ENCODE measurements at regions not wholly inside any gene's neighbourhood (a gene's known extent, or its start where the extent isn't known, plus 50 kb on each side); places are given as distances from the start of the nearest gene placed in this dataset.
"Not testable (repeated sequence)": the region's sequence is repeated elsewhere in the genome, so short reads cannot be mapped to it uniquely, and the experiment has no call there.

- H3K4me1 Mint-ChIP-seq (ENCODE audit: low read depth): peaks cover 25% of the 10 kb centered on the region
- H3K4me3 Mint-ChIP-seq (ENCODE audit: unreplicated experiment): no peak overlapping the region
- DNase-seq (ENCODE audit: low spot score): no peak
- no peaks in the 10 kb centered on the region for H3K9me3 Mint-ChIP-seq (ENCODE audit: low read depth)
- no peaks in the 10 kb centered on the region for H3K27me3 Mint-ChIP-seq (ENCODE audit: low read depth)
- peak overlapping the region; percentile 28 for H3K27ac Mint-ChIP-seq (ENCODE audit: unreplicated experiment)
- peak; percentile 87 for TF ChIP-seq CTCF (IDR thresholded peaks at IDR 0.05)
- H3K36me3 Mint-ChIP-seq (ENCODE audit: low read depth): no peaks in the 10 kb centered on the region
These were observed 121.0 kb upstream of the XPO1 start for GRCh38 chr2:61658841-61659780.

GRCh38 chr2:61649946-61650345 lies 111.8 kb upstream of the XPO1 start:
- H3K4me3 Mint-ChIP-seq (ENCODE audit: unreplicated experiment); H3K36me3 Mint-ChIP-seq (ENCODE audit: low read depth); DNase-seq (ENCODE audit: low spot score); H3K9me3 Mint-ChIP-seq (ENCODE audit: low read depth); H3K27ac Mint-ChIP-seq (ENCODE audit: unreplicated experiment); H3K27me3 Mint-ChIP-seq (ENCODE audit: low read depth); H3K4me1 Mint-ChIP-seq (ENCODE audit: low read depth): not testable (repeated sequence)

GRCh38 chr2:61649021-61649420 lies 110.9 kb upstream of the XPO1 start:
- H3K4me3 Mint-ChIP-seq (ENCODE audit: unreplicated experiment): no peak overlapping the region
- no peak for DNase-seq (ENCODE audit: low spot score)
- peaks cover 8% of the 10 kb centered on the region for H3K9me3 Mint-ChIP-seq (ENCODE audit: low read depth)
- H3K36me3 Mint-ChIP-seq (ENCODE audit: low read depth): peaks cover 4% of the 10 kb centered on the region
- peaks cover 5% of the 10 kb centered on the region for H3K4me1 Mint-ChIP-seq (ENCODE audit: low read depth)
- no peak overlapping the region for H3K27ac Mint-ChIP-seq (ENCODE audit: unreplicated experiment)
- TF ChIP-seq CTCF (IDR thresholded peaks at IDR 0.05): no peak
- H3K27me3 Mint-ChIP-seq (ENCODE audit: low read depth): no peaks in the 10 kb centered on the region

DNA sequence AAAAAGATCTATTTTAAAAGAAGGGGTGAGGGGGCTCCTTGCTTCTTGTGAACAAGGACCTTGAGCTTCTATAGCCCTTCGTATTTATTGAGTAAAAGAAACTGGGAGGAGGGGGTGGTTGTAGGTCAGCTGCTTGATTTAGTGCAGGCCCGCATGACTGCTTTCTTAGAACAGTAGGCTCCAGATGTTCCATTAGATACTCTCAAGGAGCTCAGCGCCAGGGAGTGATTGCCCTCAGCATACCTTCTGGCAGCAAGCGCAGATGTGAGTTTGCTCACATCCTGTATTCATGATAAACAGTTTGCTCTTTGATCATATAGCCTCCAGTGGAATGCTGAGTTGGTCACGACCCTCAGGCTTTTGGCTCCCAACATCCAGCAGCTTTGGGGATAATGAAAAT lies 108.9 kb upstream of the XPO1 start:
- Mint-ChIP-seq H3K4me3 (ENCODE audit: unreplicated experiment) (no peak overlapping the region), H3K27me3 (ENCODE audit: low read depth) (no peaks in the 10 kb centered on the region), H3K4me1 (ENCODE audit: low read depth) (peaks cover 5% of the 10 kb centered on the region), H3K27ac (ENCODE audit: unreplicated experiment) (no peak overlapping the region), H3K9me3 (ENCODE audit: low read depth) (peaks cover 8% of the 10 kb centered on the region), H3K36me3 (ENCODE audit: low read depth) (peaks cover 4% of the 10 kb centered on the region)
- no peak for DNase-seq (ENCODE audit: low spot score)
- no peak for TF ChIP-seq CTCF (IDR thresholded peaks at IDR 0.05)

DNA sequence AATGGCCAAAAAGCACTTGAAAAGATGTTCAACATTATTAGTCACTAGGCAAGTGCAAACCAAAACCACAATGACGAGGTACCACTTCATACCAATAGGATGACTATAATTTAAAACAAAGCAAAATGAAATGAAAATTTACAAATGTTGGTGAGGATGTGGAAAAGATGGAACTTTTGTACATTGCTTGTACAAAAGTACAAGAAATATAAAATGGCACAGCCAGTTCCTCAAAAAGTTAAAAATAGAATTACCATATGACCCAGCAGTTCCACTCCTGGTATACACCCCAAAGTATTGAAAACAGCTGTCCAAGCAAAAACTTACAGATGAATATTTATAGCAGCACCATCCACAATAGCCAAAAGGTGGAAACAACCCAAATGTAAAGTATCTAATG lies 107.8 kb upstream of the XPO1 start:
- no peak for TF ChIP-seq CTCF (IDR thresholded peaks at IDR 0.05)
- H3K36me3 Mint-ChIP-seq (ENCODE audit: low read depth): peaks cover 2% of the 10 kb centered on the region
- peaks cover 5% of the 10 kb centered on the region for H3K4me1 Mint-ChIP-seq (ENCODE audit: low read depth)
- no peaks in the 10 kb centered on the region for H3K27me3 Mint-ChIP-seq (ENCODE audit: low read depth)
- peak overlapping the region; percentile 45 for H3K27ac Mint-ChIP-seq (ENCODE audit: unreplicated experiment)
- peaks cover 3% of the 10 kb centered on the region for H3K9me3 Mint-ChIP-seq (ENCODE audit: low read depth)
- DNase-seq (ENCODE audit: low spot score): no peak
- no peak overlapping the region for H3K4me3 Mint-ChIP-seq (ENCODE audit: unreplicated experiment)

DNA sequence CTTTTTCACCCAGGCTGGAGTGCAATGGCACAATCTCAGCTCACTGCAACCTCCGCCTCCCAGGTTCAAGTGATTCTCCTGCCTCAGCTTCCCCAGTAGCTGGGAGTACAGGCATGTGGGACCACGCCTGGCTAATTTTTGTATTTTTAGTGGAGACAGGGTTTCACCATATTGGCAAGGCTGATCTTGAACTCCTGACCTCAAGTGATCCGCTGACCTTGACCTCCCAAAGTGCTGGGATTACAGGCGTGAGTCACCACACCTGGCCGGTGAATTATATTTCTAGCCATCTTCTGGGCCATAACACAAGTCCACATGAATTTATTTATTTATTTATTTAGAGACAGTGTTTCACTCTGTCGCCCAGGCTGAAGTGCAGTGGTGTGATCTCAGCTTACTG lies 105.0 kb upstream of the XPO1 start:
- DNase-seq (ENCODE audit: low spot score); H3K36me3 Mint-ChIP-seq (ENCODE audit: low read depth); H3K4me3 Mint-ChIP-seq (ENCODE audit: unreplicated experiment); H3K9me3 Mint-ChIP-seq (ENCODE audit: low read depth); H3K27ac Mint-ChIP-seq (ENCODE audit: unreplicated experiment); H3K27me3 Mint-ChIP-seq (ENCODE audit: low read depth): not testable (repeated sequence)
- H3K4me1 Mint-ChIP-seq (ENCODE audit: low read depth): peaks cover 11% of the 10 kb centered on the region
